ENCODE measurements at regions not wholly inside any gene's neighbourhood (a gene's known extent, or its start where the extent isn't known, plus 50 kb on each side); places are given as distances from the start of the nearest gene placed in this dataset.

- DNase-seq: no peak
Measured at GRCh38 chr3:75983609-75984290, 198.4 kb upstream of the ZNF717 start.

DNA sequence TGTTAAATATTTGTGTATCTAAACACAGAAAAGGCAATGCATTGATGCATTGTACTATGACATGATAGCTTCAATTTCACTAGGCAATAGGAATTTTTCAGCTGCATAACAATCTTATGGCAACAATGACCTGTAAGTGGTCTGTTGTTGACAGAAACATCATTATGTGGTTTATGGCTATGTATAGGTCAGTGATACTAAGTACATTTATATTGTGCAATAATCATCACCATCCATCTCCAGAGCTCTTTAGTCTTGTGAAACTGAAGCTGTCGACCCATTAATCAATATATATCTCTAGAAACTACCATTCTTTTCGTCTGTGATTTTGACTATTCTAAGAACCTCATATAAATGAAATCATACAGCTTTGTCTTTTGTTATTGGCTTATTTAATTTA lies 200.1 kb upstream of the ZNF717 start:
- no peak for DNase-seq
- intact Hi-C loops (cut with DNase I): no loop called here

More at GRCh38 chr3:75983609-75984290, 198.4 kb upstream of the ZNF717 start:
- intact Hi-C loops (cut with DNase I): no loop called here

DNA sequence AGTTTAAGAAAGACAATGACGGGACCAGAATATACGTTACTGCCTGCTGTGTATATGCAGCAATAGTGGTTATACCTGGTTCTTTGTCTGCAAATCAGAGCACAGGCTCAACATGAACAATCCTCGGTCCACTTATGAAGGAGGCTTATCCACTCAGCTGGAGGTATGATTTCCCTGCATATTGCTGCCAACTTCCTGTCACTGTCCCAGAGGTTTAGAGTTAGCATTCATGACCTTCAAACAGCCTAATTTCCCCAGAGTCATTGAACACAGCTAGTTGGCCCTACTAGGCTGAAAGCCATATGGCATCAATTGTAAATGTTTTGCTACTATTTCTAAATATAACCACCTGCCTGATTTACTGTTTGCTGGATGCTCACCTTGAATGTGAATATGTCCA lies 224.9 kb upstream of the ZNF717 start:
- no peak for DNase-seq
- intact Hi-C loops (cut with DNase I): no loop called here

GRCh38 chr3:76011121-76011520 lies 225.8 kb upstream of the ZNF717 start:
- intact Hi-C loops (cut with DNase I): no loop called here
- no peak for DNase-seq

DNA sequence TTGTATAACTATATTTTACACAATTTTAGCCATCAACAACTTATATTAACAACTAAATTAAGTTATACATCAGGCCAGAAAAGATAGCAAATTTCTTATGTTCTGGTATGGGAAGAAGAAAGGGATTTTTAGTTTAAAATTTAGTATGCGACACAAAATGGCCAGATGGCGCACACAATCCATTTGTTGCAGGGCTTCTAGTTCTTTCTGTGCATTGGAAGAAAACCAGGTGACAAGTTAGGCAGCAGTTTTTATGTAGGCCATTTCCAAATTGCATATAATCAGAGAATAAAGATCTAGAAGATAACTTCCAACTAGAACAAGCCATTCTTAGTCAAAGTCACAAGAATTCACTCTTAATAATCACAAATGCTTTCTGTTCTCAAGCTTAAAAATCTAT lies 230.1 kb upstream of the ZNF717 start:
- no peak for DNase-seq
- intact Hi-C loops (cut with DNase I): no loop called here

DNA sequence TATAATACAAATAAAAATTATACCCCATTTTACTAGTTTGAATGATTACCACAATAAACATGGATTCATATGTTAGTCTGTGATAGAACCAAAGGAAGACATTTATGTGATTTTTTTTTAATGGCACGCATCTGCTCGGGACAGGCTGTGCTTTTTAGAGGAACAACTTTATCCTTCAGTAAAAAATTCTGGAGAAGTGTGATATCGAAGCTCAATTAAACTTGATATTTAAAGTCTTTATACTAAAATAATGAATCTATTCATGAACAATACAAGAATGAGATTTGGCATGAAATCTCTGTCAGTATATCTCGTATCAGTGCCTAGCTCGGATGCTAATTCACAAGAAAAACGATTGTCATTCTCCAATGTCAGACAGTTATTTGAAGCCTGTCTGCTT lies 230.8 kb upstream of the ZNF717 start:
- intact Hi-C loops (cut with DNase I): no loop called here
- DNase-seq: no peak

DNA sequence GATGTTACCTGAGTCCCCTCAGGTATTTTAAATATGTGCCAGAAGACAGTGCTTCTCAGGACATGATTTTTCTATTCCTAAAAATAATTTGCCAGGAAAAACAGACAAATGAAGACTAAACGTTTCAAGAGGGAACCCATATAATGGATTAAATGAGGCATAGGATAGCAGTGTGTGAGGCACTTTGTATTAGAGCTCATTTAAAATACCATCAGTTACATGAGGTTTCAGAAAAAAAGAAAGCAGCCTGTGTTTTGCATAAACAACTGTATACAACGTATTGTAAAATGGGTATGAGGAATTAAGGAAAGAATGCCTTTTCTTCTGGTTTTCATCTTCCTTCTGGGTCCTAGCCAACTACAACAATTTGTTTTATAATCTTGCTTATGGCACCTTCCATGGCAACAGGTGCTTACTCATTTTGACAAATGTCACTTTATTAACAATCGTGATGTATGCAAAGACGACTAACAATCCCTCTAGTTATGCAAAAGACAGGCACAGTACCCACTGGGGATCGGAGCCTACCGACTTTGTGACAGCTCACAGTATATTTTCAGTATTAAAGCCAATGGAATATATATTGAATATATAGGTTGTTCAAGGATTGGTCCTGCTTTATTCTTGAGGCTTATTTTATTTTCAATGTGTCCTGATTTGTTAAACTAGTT lies 231.6 kb upstream of the ZNF717 start:
- no peak for DNase-seq
- intact Hi-C loops (cut with DNase I): no loop called here

- intact Hi-C loops (cut with DNase I): no loop called here
- DNase-seq: no peak
Measured at GRCh38 chr3:76021376-76021775, 236.0 kb upstream of the ZNF717 start.

- intact Hi-C loops (cut with DNase I): no loop called here
- DNase-seq: no peak
Measured at GRCh38 chr3:76024640-76025039, 239.3 kb upstream of the ZNF717 start.

DNA sequence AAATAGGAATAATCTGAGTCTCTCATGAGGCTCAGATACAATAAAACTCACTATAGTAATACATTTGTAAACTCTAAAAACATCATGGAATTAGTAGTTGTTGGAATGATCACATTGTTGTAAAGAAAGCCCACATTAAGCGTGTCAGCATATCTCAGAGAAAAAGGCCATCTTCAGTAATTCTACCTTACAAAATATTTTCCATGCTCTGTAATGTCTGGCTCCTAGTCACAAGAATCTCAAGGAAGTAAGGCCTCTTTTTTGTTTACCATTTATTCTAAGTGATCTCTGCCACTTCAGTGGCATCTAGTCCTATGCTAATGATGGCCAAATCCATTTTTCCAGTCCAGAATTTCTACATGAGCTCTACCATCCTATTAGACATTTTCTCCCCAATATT lies 240.2 kb upstream of the ZNF717 start:
- DNase-seq: no peak
- intact Hi-C loops (cut with DNase I): no loop called here

DNA sequence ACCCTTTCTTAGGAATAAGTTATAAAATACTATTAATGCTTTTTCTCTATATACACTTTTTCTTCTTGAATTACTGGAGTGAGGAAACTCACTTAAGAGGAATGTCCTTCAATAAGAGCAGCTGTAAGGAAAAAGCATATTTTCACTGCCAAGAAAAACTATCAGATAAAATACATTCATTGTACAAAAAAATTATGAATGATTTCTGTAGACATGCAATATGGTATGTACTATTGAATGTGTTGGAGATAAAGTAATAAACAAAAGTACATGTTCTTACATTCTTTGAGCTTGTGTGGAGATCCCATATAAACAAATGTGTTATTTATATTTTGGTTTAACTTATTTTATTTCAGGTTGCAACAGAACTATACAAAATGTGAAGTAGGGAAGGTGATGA lies 241.0 kb upstream of the ZNF717 start:
- intact Hi-C loops (cut with DNase I): no loop called here
- no peak for DNase-seq

DNA sequence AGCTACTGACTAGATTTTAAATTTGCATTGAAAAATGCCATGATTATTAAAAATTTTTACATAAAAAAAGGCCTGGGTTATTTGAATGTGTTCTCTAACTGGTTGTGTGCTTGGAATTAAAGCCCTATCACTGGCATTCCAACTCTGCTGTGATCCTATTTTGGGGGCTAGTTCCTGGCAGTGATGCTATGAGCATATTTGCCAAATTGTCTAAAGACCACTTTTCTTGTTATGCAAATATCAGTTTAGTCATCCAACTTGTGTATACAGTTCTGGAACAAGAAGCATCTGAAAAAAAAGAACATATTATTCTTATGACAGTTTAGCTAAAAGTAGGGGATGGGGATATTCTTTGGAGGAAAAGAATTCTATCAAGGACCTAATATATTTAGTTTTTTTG lies 243.4 kb upstream of the ZNF717 start:
- intact Hi-C loops (cut with DNase I): no loop called here
- no peak for DNase-seq

GRCh38 chr3:76034649-76035048 lies 249.3 kb upstream of the ZNF717 start:
- intact Hi-C loops (cut with DNase I): no loop called here
- no peak for DNase-seq

- no peak for DNase-seq
- intact Hi-C loops (cut with DNase I): no loop called here
Measured at GRCh38 chr3:76035117-76035516, 249.8 kb upstream of the ZNF717 start.

DNA sequence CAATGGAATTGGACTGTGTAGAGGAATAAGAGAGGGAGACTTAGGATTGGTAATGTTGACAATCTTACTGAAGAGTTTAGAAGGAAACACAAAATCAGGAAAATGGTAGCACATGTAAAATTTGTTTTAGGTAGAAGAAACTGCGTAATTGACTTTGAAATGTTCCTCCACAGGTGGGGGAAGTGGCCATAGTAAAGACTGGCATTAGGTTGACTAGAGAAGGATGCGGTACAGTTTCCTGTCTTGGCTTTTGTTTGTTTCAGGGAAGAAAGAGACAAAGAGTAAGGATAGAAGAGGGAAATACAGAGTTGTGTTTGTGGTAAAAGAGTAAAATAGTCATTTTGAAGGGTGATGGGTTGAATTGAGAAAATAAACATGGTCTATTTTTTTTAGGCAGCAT lies 253.6 kb upstream of the ZNF717 start:
- DNase-seq: no peak
- intact Hi-C loops (cut with DNase I): no loop called here

- no peak for DNase-seq
- intact Hi-C loops (cut with DNase I): no loop called here
Measured at GRCh38 chr3:76039431-76039830, 254.1 kb upstream of the ZNF717 start.

GRCh38 chr3:76040946-76041345 lies 255.6 kb upstream of the ZNF717 start:
- intact Hi-C loops (cut with DNase I): no loop called here
- DNase-seq: no peak

- no peak for DNase-seq
- intact Hi-C loops (cut with DNase I): no loop called here
Measured at GRCh38 chr3:76043746-76044145, 258.4 kb upstream of the ZNF717 start.

GRCh38 chr3:76044601-76045600 lies 259.6 kb upstream of the ZNF717 start:
- peak in 41 of 42 donors; percentile 4 to 81 (median 53) for DNase-seq
- intact Hi-C loops (cut with DNase I): no loop called here

GRCh38 chr3:76047368-76047767 lies 262.0 kb upstream of the ZNF717 start:
- no peak for DNase-seq
- intact Hi-C loops (cut with DNase I): no loop called here

All from head of caudate nucleus (tissue), 42 donors.